ENCODE measurements at regions not wholly inside any gene's neighbourhood (a gene's known extent, or its start where the extent isn't known, plus 50 kb on each side); places are given as distances from the start of the nearest gene placed in this dataset.
"Not testable (repeated sequence)": the region's sequence is repeated elsewhere in the genome, so short reads cannot be mapped to it uniquely, and the experiment has no call there.

GRCh38 chr4:43212576-43212975, 320.1 kb downstream of the GRXCR1 start:
- in situ Hi-C loops (cut with HindIII; ENCODE audit: extremely low pct_ligation_motif_present, low pct_unique_long_range_greater_than_20kb); H3K79me2 ChIP-seq (ENCODE audit: insufficient read depth, low read length); H3K9ac ChIP-seq (ENCODE audit: insufficient read depth, low read depth, low read length); FAIRE-seq; H4K20me1 ChIP-seq (ENCODE audit: insufficient read depth, low read length); H3K27me3 ChIP-seq (ENCODE audit: control insufficient read depth in 1 of 2, insufficient read depth in 2 of 2, low read length in 2 of 2); H3K4me1 ChIP-seq (ENCODE audit: insufficient read depth, low read length); DNase-seq (ENCODE audit: low spot score); H3K4me3 ChIP-seq (replicated peaks in 1 of 3; ENCODE audit: insufficient read depth in 1 of 3, low read depth in 2 of 3, low read length in 3 of 3); H3K27ac ChIP-seq (ENCODE audit: extremely low read length, insufficient read depth, low read length); H2AFZ ChIP-seq (ENCODE audit: low read length); POLR2A ChIA-PET; H3K36me3 ChIP-seq (replicated peaks in 1 of 2; ENCODE audit: control insufficient read depth in 1 of 2, insufficient read depth in 2 of 2, low read length in 2 of 2); ATAC-seq; CTCF ChIA-PET (ENCODE audit: low intra/inter-chr PET ratio, low total read pairs); intact Hi-C loops (cut with micrococcal nuclease; ENCODE audit: unreplicated experiment); BruUV-seq (replicated peaks); H3K4me2 ChIP-seq (ENCODE audit: low read depth, low read length): not testable (repeated sequence)
- WGBS (ENCODE audit: low lambda C conversion rate) = 0% methylated on average over 1 of the region's 1 CpG
- H3K9me3 ChIP-seq (ENCODE audit: low read length) = peaks cover 15% of the 10 kb centered on the region

- TF ChIP-seq CEBPB (IDR thresholded peaks at IDR 0.05; ENCODE audit: borderline replicate concordance, low read depth, low read length) (peak; percentile 84), NRL (CRISPR knock-in tag; IDR thresholded peaks at IDR 0.05; ENCODE audit: borderline replicate concordance) (no peak), KLF11 (CRISPR knock-in tag; IDR thresholded peaks at IDR 0.05) (no peak), ZBTB21 (CRISPR knock-in tag; IDR thresholded peaks at IDR 0.05) (no peak), KDM5A (IDR thresholded peaks at IDR 0.05; ENCODE audit: borderline replicate concordance, low read length) (no peak)
- no peak for DNase-seq (ENCODE audit: low spot score)
- Histone ChIP-seq H3K4me2 (ENCODE audit: low read depth, low read length) (no peak overlapping the region), H3K27ac (ENCODE audit: extremely low read length, insufficient read depth, low read length) (no peak overlapping the region), H3K79me2 (ENCODE audit: insufficient read depth, low read length) (no peaks in the 10 kb centered on the region), H3K4me1 (ENCODE audit: insufficient read depth, low read length) (no peaks in the 10 kb centered on the region), H3K9me3 (ENCODE audit: low read length) (peaks cover 12% of the 10 kb centered on the region; the same call in 1 of the 2 replicates), H2AFZ (ENCODE audit: low read length) (no peak overlapping the region), H3K4me3 (replicated peaks in 1 of 3; ENCODE audit: insufficient read depth in 1 of 3, low read depth in 2 of 3, low read length in 3 of 3) (no peak overlapping the region), H3K27me3 (ENCODE audit: control insufficient read depth in 1 of 2, insufficient read depth in 2 of 2, low read length in 2 of 2) (no peaks in the 10 kb centered on the region), H3K36me3 (replicated peaks in 1 of 2; ENCODE audit: control insufficient read depth in 1 of 2, insufficient read depth in 2 of 2, low read length in 2 of 2) (no peaks in the 10 kb centered on the region), H4K20me1 (ENCODE audit: insufficient read depth, low read length) (no peaks in the 10 kb centered on the region), H3K9ac (ENCODE audit: insufficient read depth, low read depth, low read length) (no peak overlapping the region)
- CTCF ChIA-PET (ENCODE audit: low intra/inter-chr PET ratio, low total read pairs) = no interaction called here
- no TSS peak for BruUV-seq (replicated peaks)
- in situ Hi-C loops (cut with HindIII; ENCODE audit: extremely low pct_ligation_motif_present, low pct_unique_long_range_greater_than_20kb) = no loop called here
- intact Hi-C loops (cut with micrococcal nuclease; ENCODE audit: unreplicated experiment) = no loop called here
- no peak for ATAC-seq
- WGBS (ENCODE audit: low lambda C conversion rate) = 68% methylated on average over 3 of the region's 3 CpGs
- no peak for FAIRE-seq
- POLR2A ChIA-PET = no interaction called here
Measured at GRCh38 chr4:43223820-43224219, 331.3 kb downstream of the GRXCR1 start.

Measured in HepG2 (cell line).